Lower lobe of right lung (tissue), 2 donors: ENCODE measurements at regions not wholly inside any gene's neighbourhood (a gene's known extent, or its start where the extent isn't known, plus 50 kb on each side); places are given as distances from the start of the nearest gene placed in this dataset.
A peak's percentile ranks its signal among the peaks of the same experiment; 100 is the strongest.

Experiments
- ATAC-seq, 2 donors: fragments of 200-7000 bp; cut with Tn5 transposase; one replicate each; pipeline ENCODE4 v1.9.1; 2020 to 2022; ENCODE audit warnings: mild to moderate bottlenecking in 2 of 2, moderate library complexity in 2 of 2
- DNase-seq: peaks from one replicate; pipeline ENCODE4 v3.0.0-alpha.2; 2020
- H3K27ac ChIP-seq: fragments of 200-600 bp; one replicate; pipeline ENCODE4 v1.8.0; 2022
- H3K27me3 ChIP-seq: fragments of 200-600 bp; one replicate; pipeline ENCODE4 v1.8.0; 2022; ENCODE audit warnings: low read depth
- H3K36me3 ChIP-seq: fragments of 200-600 bp; one replicate; pipeline ENCODE4 v1.8.0; 2022; ENCODE audit warnings: mild to moderate bottlenecking
- H3K4me1 ChIP-seq: fragments of 200-600 bp; one replicate; pipeline ENCODE4 v1.8.0; 2022
- H3K4me3 ChIP-seq: fragments of 200-600 bp; one replicate; pipeline ENCODE4 v1.8.0; 2022; ENCODE audit warnings: mild to moderate bottlenecking
- H3K9me3 ChIP-seq: fragments of 200-600 bp; one replicate; pipeline ENCODE4 v1.8.0; 2022
- CTCF ChIP-seq: fragments of 200-600 bp; IDR thresholded peaks from one replicate; pipeline ENCODE4 v1.8.0; 2022; ENCODE audit warnings: antibody characterized with exemption, mild to moderate bottlenecking
- intact Hi-C: fragments of 100-400 bp; cut with DNase I; formaldehyde crosslinking; loops from one replicate; pipeline ENCODE4 v1.11.0; 2022
- donor health status: DM: no; HTN: yes; CAD: no; lungs with severe emphysema.

DNA sequence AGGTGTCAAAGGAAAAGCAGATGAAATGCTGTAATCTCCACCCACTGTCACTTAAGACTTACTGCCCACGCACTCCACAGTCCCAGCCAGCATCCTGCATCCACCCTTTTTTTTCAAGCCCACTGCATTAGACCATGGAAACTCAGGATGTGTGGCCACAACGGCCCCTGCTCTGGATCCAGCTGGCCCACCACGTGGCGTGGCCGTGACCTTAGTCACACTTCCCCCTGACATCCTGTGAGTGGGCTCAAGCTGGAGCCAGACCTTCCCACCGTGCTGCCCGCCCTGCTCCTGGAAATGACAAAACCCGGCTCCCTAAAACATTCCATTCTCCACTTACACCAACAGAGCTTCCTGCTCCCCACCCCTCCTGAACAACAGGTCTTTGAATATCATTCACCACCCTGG is 588.3 kb upstream of the DIPK2B start:
- intact Hi-C loops = no loop called here
- no peak overlapping the region for H3K4me3 ChIP-seq
- ATAC-seq (peak; percentile 52 to 57), DNase-seq (peak; percentile 51)
- H3K36me3 ChIP-seq = no peaks in the 10 kb centered on the region
- no peak for TF ChIP-seq CTCF
- peaks cover 3% of the 10 kb centered on the region for H3K4me1 ChIP-seq
- no peaks in the 10 kb centered on the region for H3K27me3 ChIP-seq
- no peaks in the 10 kb centered on the region for H3K9me3 ChIP-seq
- H3K27ac ChIP-seq = no peak overlapping the region

DNA sequence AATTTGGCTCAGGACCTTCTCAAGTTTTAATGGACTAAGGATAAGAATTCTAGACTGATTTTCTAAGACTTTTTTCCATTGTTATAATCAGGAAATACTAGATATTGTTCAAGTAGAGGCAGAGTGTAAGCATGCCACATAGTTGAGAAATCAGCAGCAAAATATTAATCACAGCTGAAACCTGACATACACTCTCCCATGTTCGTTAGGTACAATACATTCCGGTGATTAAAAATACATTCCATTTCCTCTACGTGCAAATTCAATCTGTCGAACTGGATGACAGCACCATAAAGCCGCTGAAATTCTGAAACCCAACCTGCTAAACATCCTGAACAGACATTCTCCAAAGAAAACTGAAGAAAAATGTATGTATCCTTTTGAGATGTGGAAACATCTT is 587.6 kb upstream of the DIPK2B start:
- H3K27ac ChIP-seq = no peak overlapping the region
- peaks cover 3% of the 10 kb centered on the region for H3K4me1 ChIP-seq
- H3K27me3 ChIP-seq = no peaks in the 10 kb centered on the region
- intact Hi-C loops = no loop called here
- DNase-seq (no peak), ATAC-seq (no peak)
- no peak for TF ChIP-seq CTCF
- no peaks in the 10 kb centered on the region for H3K9me3 ChIP-seq
- no peak overlapping the region for H3K4me3 ChIP-seq
- H3K36me3 ChIP-seq = no peaks in the 10 kb centered on the region

GRCh38 chrX:45784590-45784989 is 583.9 kb upstream of the DIPK2B start:
- H3K4me3 ChIP-seq = no peak overlapping the region
- no peak overlapping the region for H3K27ac ChIP-seq
- intact Hi-C loops = no loop called here
- no peaks in the 10 kb centered on the region for H3K36me3 ChIP-seq
- DNase-seq (no peak), ATAC-seq (no peak)
- peaks cover 3% of the 10 kb centered on the region for H3K4me1 ChIP-seq
- no peaks in the 10 kb centered on the region for H3K27me3 ChIP-seq
- no peaks in the 10 kb centered on the region for H3K9me3 ChIP-seq
- TF ChIP-seq CTCF = no peak

DNA sequence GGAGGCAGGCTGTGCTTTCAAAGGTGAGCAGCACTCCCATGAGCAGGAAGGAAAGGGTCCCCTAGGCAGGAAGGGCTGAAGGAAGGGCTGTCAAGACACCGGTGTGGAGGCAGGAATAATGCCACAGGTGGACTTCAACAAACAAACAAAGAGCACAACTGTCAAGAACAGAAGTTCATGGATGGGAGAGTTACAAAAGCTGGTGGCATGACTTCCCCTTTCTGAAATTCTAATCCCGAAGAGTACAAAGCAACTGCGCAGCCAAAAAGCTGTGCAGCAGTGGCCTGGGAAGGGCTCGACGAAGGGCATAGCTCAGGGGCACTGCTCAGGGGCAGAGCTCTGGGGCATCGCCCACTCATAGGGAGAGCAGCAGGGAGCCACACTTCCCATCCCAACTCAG is 582.3 kb upstream of the DIPK2B start:
- peak in 1 of 2 donors; percentile 12 for ATAC-seq
- H3K4me1 ChIP-seq = no peaks in the 10 kb centered on the region
- intact Hi-C loops = no loop called here
- DNase-seq = no peak
- no peaks in the 10 kb centered on the region for H3K9me3 ChIP-seq
- H3K36me3 ChIP-seq = no peaks in the 10 kb centered on the region
- no peaks in the 10 kb centered on the region for H3K27me3 ChIP-seq
- H3K27ac ChIP-seq = no peak overlapping the region
- no peak for TF ChIP-seq CTCF
- H3K4me3 ChIP-seq = no peak overlapping the region

GRCh38 chrX:45781901-45782553 is 581.4 kb upstream of the DIPK2B start:
- no peaks in the 10 kb centered on the region for H3K36me3 ChIP-seq
- ATAC-seq (no peak), DNase-seq (no peak)
- H3K4me1 ChIP-seq = no peaks in the 10 kb centered on the region
- H3K27me3 ChIP-seq = no peaks in the 10 kb centered on the region
- no peak overlapping the region for H3K27ac ChIP-seq
- H3K9me3 ChIP-seq = no peaks in the 10 kb centered on the region
- intact Hi-C loops = no loop called here
- TF ChIP-seq CTCF = peak; percentile 16
- no peak overlapping the region for H3K4me3 ChIP-seq
